Bronchial epithelial cell (primary cell): ENCODE measurements at regions not wholly inside any gene's neighbourhood (a gene's known extent, or its start where the extent isn't known, plus 50 kb on each side); places are given as distances from the start of the nearest gene placed in this dataset.

ENCODE experiments used
- DNase-seq: peaks from one replicate; pipeline ENCODE4 v3.0.0-alpha.2; 2010; ENCODE audit warnings: low read depth
- FAIRE-seq: peaks from 2 replicates; lab custom pipeline; 2011; peaks lifted over from hg19 to GRCh38; lab: Jason Lieb, UNC
- H3K27me3 ChIP-seq: 2 replicates; pipeline ENCODE4 v1.5.1; 2011; ENCODE audit warnings: low read length; ENCODE audit not compliant: control insufficient read depth, insufficient read depth
- H3K36me3 ChIP-seq: 2 replicates; pipeline ENCODE4 v1.5.1; 2011; ENCODE audit warnings: low read length; ENCODE audit not compliant: control insufficient read depth, insufficient read depth
- H3K4me3 ChIP-seq: 2 replicates; pipeline ENCODE4 v1.5.1; 2011; ENCODE audit warnings: mild to moderate bottlenecking, low read depth, low read length, control low read depth
- TF ChIP-seq, protein P1 (sequence below): IDR thresholded peaks from 2 replicates; pipeline ENCODE4 v1.5.1; 2011; ENCODE audit warnings: mild to moderate bottlenecking, moderate library complexity, low read length, control low read depth, inconsistent platforms; ENCODE audit not compliant: insufficient read depth, severe bottlenecking

DNA sequence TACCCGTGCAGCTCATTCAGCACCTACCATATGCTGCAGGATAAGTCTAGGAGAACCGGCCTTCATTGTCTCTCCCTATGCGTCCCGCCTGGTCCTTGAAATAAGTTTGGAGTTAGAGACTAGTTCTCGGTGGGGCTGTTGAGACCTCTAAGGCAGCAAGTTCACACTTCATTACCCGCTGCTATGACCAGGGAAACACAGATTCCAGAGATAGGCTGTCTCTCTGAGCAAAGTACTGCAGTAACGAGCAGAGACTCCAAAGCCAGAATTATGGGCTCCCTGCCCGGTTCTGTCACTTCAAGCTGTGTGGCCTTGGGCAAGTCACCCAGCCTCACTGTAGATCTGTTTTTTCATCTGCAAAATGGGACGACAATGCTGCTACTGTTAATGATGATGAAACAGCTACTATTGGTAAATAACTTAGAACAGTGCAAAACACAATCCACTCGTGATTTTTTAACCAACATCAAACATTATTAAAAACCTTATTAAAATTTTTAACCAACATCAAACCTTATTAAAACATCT, 184.1 kb downstream of the USP12 start:
- Histone ChIP-seq H3K36me3 (no peaks in the 10 kb centered on the region), H3K27me3 (peaks cover 3% of the 10 kb centered on the region), H3K4me3 (no peak overlapping the region)
- FAIRE-seq = no peak
- TF ChIP-seq, protein P1, sequence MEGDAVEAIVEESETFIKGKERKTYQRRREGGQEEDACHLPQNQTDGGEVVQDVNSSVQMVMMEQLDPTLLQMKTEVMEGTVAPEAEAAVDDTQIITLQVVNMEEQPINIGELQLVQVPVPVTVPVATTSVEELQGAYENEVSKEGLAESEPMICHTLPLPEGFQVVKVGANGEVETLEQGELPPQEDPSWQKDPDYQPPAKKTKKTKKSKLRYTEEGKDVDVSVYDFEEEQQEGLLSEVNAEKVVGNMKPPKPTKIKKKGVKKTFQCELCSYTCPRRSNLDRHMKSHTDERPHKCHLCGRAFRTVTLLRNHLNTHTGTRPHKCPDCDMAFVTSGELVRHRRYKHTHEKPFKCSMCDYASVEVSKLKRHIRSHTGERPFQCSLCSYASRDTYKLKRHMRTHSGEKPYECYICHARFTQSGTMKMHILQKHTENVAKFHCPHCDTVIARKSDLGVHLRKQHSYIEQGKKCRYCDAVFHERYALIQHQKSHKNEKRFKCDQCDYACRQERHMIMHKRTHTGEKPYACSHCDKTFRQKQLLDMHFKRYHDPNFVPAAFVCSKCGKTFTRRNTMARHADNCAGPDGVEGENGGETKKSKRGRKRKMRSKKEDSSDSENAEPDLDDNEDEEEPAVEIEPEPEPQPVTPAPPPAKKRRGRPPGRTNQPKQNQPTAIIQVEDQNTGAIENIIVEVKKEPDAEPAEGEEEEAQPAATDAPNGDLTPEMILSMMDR = no peak
- DNase-seq = no peak

DNA sequence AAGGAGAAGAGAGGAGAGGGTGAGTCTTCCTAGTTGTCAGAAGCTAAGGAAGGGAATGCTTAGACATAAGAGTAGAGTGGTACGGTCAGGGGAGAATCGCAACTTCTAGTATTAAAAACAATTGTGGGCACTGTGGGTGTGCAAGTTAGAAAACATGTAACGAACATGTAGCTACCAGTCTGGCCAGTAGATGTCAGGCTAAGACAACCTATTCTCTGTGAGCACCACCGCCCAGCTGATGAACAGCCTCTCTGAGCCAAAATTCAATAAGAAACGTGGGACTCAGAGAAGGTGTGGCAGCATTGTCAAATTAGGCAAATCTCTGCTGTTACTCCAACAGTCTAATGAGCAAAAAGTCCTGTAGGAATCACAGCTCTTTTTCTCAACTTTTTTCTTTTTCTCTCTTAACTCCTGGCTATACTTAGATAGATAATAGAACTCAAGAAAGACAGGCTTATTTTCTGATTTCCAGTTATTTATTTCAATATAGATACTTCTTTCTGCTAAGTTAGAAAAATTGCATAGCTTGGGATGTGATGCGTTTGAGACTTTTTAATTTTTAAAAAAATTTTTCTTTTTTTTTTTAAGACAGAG, 186.2 kb downstream of the USP12 start:
- Histone ChIP-seq H3K4me3 (no peak overlapping the region), H3K36me3 (no peaks in the 10 kb centered on the region), H3K27me3 (peaks cover 3% of the 10 kb centered on the region)
- DNase-seq = peak; percentile 70
- TF ChIP-seq, protein P1 = peak; percentile 75
- FAIRE-seq = no peak

DNA sequence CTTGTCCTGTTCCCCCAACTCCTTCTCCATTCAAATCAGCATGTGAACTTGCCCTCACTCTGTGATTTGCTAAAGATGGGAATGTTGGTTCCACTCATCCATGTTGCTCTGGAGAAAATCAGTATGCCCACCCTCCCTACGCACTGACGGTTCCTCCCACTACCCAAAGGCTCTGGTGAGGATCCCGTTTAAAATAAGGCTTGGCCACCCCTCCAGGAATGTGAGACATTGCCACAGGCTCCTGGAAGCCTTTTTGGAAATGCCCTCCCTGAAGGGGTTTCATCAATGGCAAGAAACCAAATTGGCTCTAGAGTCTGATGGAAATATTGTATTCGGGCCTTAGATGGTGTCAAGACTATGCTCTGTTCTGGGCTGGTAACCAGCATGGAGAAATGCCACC, 187.3 kb downstream of the USP12 start:
- FAIRE-seq = no peak
- H3K36me3 ChIP-seq = no peaks in the 10 kb centered on the region
- TF ChIP-seq, protein P1 = no peak
- peaks cover 5% of the 10 kb centered on the region for H3K27me3 ChIP-seq
- no peak overlapping the region for H3K4me3 ChIP-seq
- DNase-seq = no peak

DNA sequence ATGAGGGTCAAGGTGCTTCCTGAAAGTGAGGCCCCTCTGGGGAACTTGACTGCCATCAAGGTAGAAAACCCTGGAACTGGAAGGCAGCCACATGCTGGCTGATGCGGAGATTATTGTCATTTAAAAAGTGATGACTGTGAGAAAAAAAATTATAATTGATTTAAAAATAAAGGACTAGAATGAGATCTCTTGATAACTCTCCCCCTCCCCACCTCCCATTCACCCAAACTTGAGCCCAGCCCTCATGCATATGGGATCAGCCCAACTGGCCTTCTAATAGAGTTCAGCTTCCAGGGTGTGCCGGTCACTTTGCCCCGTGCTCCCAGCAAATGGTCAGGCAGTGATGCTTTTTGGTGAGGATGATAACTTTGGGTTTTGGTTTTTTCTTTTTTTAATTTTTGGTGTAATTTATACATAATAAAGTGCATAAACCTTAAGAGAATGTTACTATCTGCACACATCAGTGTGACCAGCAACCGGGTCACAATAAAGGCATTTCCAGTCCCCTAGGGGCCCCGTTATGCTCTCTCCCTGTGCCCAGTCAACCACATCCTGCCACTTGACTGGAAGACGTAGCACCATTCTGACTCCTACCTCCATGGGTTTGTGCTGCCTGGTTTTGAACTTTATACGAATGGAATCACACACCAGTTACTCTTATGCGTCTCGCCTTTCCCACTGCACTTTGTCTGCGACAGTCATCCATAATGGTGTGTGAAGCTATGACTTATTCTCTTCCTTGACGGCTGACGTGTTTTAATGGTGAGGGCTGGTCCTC, 187.9 kb downstream of the USP12 start:
- no peak for FAIRE-seq
- TF ChIP-seq, protein P1 = no peak
- H3K27me3 ChIP-seq = peaks cover 5% of the 10 kb centered on the region
- no peak for DNase-seq
- no peaks in the 10 kb centered on the region for H3K36me3 ChIP-seq
- H3K4me3 ChIP-seq = no peak overlapping the region

DNA sequence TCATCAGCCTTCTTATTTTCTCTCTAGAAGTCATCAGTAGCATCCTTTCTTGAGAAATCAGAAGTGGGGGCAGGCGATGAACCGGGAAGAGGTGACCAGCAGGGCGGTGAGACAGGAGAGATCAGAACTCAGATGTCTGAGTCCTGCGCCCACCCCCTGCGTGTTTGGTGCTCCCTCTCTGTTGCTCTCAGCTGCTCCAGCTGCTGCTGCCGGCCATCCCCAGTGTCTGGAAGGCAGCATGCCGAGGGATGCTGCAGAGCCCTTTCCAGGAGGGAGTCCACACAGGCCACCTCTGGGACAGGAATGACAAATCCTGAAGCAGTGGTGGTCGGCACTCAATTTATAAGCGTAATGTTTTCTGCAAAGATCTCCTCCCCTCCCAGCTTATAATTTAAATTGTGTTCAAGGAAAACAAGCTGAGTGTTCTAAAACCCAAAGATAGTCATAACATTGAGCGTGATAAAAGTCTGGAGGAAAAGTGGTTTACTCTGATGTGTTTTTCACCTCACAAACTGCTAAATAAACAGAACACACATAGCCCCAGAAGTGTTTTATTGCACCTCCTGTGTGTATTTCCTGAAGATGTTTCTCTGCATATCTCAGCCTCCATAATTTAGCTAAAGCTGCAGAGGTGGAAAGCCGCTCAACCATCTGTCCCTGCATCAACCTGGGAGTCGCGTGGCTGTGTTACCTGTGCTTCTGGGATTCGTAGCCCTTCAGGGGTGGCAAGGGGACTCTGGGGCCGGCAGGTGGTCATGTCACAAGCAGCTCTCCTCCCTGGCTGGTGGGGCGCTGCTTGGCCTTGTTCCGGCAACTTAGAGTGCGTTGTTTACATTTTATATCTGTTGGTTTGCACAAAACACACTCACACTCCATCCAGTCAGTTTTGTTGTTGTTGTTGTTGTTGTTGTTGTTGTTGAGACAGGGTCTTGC, 191.2 kb downstream of the USP12 start:
- TF ChIP-seq, protein P1 = no peak
- no peak for FAIRE-seq
- DNase-seq = no peak

More for the DNA sequence above, 191.2 kb downstream of the USP12 start:
- no peaks in the 10 kb centered on the region for H3K36me3 ChIP-seq
- H3K4me3 ChIP-seq = no peak overlapping the region
- H3K27me3 ChIP-seq = peaks cover 4% of the 10 kb centered on the region
